ENCODE measurements at regions not wholly inside any gene's neighbourhood (a gene's known extent, or its start where the extent isn't known, plus 50 kb on each side); places are given as distances from the start of the nearest gene placed in this dataset.

DNA sequence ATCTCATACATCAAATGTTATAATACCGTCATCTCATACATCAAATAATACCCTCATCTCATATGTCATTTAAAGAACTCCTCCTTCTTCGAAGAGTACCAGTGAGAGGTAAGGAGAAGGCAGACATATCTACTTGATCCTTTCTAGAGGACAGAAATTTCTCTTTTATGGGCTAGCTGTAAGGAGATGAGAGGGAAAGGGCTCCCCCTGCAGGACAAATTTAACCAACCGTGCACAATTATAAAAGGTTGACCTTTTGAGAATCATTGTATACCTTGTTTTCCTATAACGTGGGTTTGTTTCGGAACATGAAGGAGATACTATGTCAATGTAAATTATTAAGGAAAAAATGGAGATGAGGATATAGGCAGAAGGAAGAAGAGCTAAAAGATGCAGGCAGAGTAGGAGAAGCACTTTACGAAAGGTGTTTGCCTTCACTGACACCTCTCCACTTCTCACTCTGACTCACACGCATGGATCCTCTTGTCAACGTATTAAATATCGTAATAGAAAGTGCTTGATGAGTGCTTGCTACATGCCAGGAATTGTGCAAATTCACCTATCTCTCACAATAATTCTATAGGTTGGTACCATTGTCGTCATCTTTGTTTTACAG is 465.9 kb upstream of the ERCC4 start (continued):
- TF ChIP-seq RERE (CRISPR knock-in tag; IDR thresholded peaks at IDR 0.05; ENCODE audit: low read depth) (no peak), EED (CRISPR knock-in tag; IDR thresholded peaks at IDR 0.05) (no peak), ZNF138 (CRISPR knock-in tag; IDR thresholded peaks at IDR 0.05; ENCODE audit: low read depth) (no peak)

DNA sequence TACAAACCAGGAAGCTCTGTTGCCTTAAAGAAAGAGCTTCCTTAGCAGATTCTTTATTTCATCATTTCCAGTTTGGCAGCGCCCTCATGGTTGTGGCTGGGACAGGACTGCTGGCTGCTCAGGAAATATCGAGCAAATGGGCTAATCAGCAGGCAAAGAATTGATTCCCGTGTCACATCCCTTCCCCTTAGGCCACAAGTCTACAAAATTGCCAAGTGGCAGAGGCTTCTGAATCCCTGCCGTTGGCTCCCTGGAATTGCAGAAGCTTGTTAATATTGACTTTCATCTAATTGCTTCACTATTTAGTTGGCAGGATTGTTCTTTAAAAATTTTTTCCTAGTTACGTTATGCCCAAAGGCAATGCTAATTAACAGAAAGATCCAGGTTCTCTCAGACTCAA is 456.3 kb upstream of the ERCC4 start:
- no peak overlapping the region for H3K4me3 ChIP-seq (replicated peaks in 1 of 3; ENCODE audit: insufficient read depth in 1 of 3, low read depth in 2 of 3, low read length in 3 of 3)
- no peaks in the 10 kb centered on the region for H3K4me1 ChIP-seq (ENCODE audit: insufficient read depth, low read length)
- DNase-seq (ENCODE audit: low spot score) (no peak), FAIRE-seq (no peak), ATAC-seq (no peak)
- no peak overlapping the region for H2AFZ ChIP-seq (ENCODE audit: low read length)
- POLR2A ChIA-PET: no interaction called here
- intact Hi-C loops (cut with micrococcal nuclease; ENCODE audit: unreplicated experiment) (no loop called here), in situ Hi-C loops (cut with HindIII; ENCODE audit: extremely low pct_ligation_motif_present, low pct_unique_long_range_greater_than_20kb) (no loop called here)
- TF ChIP-seq DBP (CRISPR knock-in tag; IDR thresholded peaks at IDR 0.05; ENCODE audit: not compliant biosample characterization): no peak
- no peak for TF ChIP-seq MEF2D (CRISPR knock-in tag; IDR thresholded peaks at IDR 0.05)
- CTCF ChIA-PET (ENCODE audit: low intra/inter-chr PET ratio, low total read pairs): no interaction called here
- no peak overlapping the region for H3K4me2 ChIP-seq (ENCODE audit: low read depth, low read length)
- H3K79me2 ChIP-seq (ENCODE audit: insufficient read depth, low read length): no peaks in the 10 kb centered on the region
- no peaks in the 10 kb centered on the region for H3K9me3 ChIP-seq (ENCODE audit: low read length)
- no peak overlapping the region for H3K9ac ChIP-seq (ENCODE audit: insufficient read depth, low read depth, low read length)
- H3K36me3 ChIP-seq (replicated peaks in 1 of 2; ENCODE audit: control insufficient read depth in 1 of 2, insufficient read depth in 2 of 2, low read length in 2 of 2): no peaks in the 10 kb centered on the region
- no peak overlapping the region for H3K27ac ChIP-seq (ENCODE audit: extremely low read length, insufficient read depth, low read length)
- 3% methylated on average over 5 of the region's 5 CpGs for WGBS (ENCODE audit: low lambda C conversion rate)
- BruUV-seq (replicated peaks): no TSS peak
- H3K27me3 ChIP-seq (ENCODE audit: control insufficient read depth in 1 of 2, insufficient read depth in 2 of 2, low read length in 2 of 2): no peaks in the 10 kb centered on the region
- H4K20me1 ChIP-seq (ENCODE audit: insufficient read depth, low read length): no peaks in the 10 kb centered on the region
